A673 (cell line): ENCODE measurements at regions not wholly inside any gene's neighbourhood (a gene's known extent, or its start where the extent isn't known, plus 50 kb on each side); places are given as distances from the start of the nearest gene placed in this dataset.

Experiments
- EZH2 ChIP-seq: fragments of 200-600 bp; sonication (generic); IDR thresholded peaks from 2 replicates; pipeline ENCODE4 v1.6.1; 2017; ENCODE audit warnings: borderline replicate concordance, low read depth, mild to moderate bottlenecking, mixed read lengths, antibody characterized with exemption, low read length; ENCODE audit not compliant: poor library complexity, severe bottlenecking
- TF ChIP-seq, protein P1 (sequence below): fragments of 300-800, 200-600 bp; sonication (generic); conservative IDR thresholded peaks from 2 replicates; pipeline ENCODE4 v1.5.1; 2017; ENCODE audit warnings: low read depth, mild to moderate bottlenecking, antibody characterized with exemption, low read length, moderate library complexity, mixed read lengths

DNA sequence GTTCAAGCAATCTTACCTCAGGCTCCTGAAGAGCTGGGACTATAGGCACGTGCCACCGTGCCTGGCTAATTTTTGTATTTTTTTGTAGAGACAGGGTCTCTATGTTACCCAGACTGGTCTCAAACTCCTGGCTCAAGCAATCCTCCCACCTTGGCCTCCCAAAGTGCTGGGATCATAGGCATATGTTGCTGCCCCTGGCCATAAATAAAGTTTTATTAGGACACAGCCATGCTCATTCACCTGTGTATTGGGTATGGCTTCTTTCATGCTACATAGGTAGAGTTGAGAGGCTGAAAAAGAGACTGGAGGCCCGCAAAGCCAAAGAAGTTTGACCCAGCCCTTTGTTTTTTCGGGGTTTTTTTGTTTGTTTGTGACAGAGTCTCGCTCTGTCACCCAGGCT lies 61.7 kb upstream of the NCOR2 start:
- TF ChIP-seq, protein P1, sequence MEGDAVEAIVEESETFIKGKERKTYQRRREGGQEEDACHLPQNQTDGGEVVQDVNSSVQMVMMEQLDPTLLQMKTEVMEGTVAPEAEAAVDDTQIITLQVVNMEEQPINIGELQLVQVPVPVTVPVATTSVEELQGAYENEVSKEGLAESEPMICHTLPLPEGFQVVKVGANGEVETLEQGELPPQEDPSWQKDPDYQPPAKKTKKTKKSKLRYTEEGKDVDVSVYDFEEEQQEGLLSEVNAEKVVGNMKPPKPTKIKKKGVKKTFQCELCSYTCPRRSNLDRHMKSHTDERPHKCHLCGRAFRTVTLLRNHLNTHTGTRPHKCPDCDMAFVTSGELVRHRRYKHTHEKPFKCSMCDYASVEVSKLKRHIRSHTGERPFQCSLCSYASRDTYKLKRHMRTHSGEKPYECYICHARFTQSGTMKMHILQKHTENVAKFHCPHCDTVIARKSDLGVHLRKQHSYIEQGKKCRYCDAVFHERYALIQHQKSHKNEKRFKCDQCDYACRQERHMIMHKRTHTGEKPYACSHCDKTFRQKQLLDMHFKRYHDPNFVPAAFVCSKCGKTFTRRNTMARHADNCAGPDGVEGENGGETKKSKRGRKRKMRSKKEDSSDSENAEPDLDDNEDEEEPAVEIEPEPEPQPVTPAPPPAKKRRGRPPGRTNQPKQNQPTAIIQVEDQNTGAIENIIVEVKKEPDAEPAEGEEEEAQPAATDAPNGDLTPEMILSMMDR = no peak
- TF ChIP-seq EZH2 = no peak
